ENCODE measurements at regions not wholly inside any gene's neighbourhood (a gene's known extent, or its start where the extent isn't known, plus 50 kb on each side); places are given as distances from the start of the nearest gene placed in this dataset.

- no peak for DNase-seq
These were observed 58.8 kb upstream of the HAAO start for GRCh38 chr2:42851186-42851585.

GRCh38 chr2:42850016-42850805 is 57.8 kb upstream of the HAAO start:
- no peak for DNase-seq

- no peak for DNase-seq
These were observed 56.9 kb upstream of the HAAO start for GRCh38 chr2:42849311-42849710.

GRCh38 chr2:42848726-42849290 is 56.4 kb upstream of the HAAO start:
- no peak for DNase-seq

GRCh38 chr2:42848265-42848664 is 55.9 kb upstream of the HAAO start:
- no peak for DNase-seq

GRCh38 chr2:42847596-42848151 is 55.3 kb upstream of the HAAO start:
- DNase-seq, result no peak

GRCh38 chr2:42846932-42847595 is 54.7 kb upstream of the HAAO start:
- DNase-seq, result no peak

GRCh38 chr2:42846026-42846425 is 53.6 kb upstream of the HAAO start:
- no peak for DNase-seq

- DNase-seq, result peak; percentile 64
These were observed 52.8 kb upstream of the HAAO start for GRCh38 chr2:42844901-42845821.

GRCh38 chr2:42844366-42844765 is 52.0 kb upstream of the HAAO start:
- DNase-seq, result no peak

GRCh38 chr2:42843611-42844010 is 51.2 kb upstream of the HAAO start:
- no peak for DNase-seq

- DNase-seq, result no peak
These were observed 50.7 kb upstream of the HAAO start for GRCh38 chr2:42843131-42843530.

GRCh38 chr2:42842466-42842865 is 50.1 kb upstream of the HAAO start:
- DNase-seq, result no peak

All from fibroblast of skin of abdomen (primary cell).